ENCODE measurements at regions not wholly inside any gene's neighbourhood (a gene's known extent, or its start where the extent isn't known, plus 50 kb on each side); places are given as distances from the start of the nearest gene placed in this dataset.

DNA sequence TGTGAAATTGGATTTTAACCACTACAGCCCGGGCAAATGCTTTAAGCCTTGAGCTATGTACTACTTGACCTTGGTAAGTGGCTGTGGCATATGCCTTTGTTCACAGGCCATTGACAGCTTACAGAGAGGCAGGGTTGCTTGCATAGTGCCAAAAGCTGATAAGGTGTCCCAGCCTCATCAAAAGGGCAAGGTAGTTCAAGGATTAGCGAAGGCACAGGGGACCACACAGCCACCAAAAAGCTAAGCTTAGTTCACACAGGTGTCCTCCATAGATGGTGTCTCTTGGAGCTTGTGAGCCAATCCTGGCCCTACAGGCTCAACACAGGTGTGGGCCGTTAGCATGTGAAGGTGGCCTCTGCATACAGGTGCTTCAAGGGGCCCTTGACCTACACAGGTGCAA lies 86.8 kb downstream of the ZNF622 start:
- TF ChIP-seq SRF (IDR thresholded peaks at IDR 0.05; ENCODE audit: low read depth) (no peak), POLR2A (IDR thresholded peaks at IDR 0.05; ENCODE audit: borderline replicate concordance, extremely low read depth, insufficient read depth, insufficient read length) (no peak), TCF7L2 (IDR thresholded peaks at IDR 0.05; ENCODE audit: borderline replicate concordance, extremely low read depth, insufficient read depth, insufficient read length) (no peak), EZH2 (IDR thresholded peaks at IDR 0.05) (no peak), POLR2AphosphoS5 (IDR thresholded peaks at IDR 0.05; ENCODE audit: low read depth, low read length) (no peak), ELF1 (IDR thresholded peaks at IDR 0.05; ENCODE audit: borderline replicate concordance, low read depth) (no peak)
- TF ChIP-seq, protein P1, sequence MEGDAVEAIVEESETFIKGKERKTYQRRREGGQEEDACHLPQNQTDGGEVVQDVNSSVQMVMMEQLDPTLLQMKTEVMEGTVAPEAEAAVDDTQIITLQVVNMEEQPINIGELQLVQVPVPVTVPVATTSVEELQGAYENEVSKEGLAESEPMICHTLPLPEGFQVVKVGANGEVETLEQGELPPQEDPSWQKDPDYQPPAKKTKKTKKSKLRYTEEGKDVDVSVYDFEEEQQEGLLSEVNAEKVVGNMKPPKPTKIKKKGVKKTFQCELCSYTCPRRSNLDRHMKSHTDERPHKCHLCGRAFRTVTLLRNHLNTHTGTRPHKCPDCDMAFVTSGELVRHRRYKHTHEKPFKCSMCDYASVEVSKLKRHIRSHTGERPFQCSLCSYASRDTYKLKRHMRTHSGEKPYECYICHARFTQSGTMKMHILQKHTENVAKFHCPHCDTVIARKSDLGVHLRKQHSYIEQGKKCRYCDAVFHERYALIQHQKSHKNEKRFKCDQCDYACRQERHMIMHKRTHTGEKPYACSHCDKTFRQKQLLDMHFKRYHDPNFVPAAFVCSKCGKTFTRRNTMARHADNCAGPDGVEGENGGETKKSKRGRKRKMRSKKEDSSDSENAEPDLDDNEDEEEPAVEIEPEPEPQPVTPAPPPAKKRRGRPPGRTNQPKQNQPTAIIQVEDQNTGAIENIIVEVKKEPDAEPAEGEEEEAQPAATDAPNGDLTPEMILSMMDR (IDR thresholded peaks at IDR 0.05 in 2 of 3, conservative IDR thresholded peaks at IDR 0.05 in 1 of 3; ENCODE audit: borderline replicate concordance in 1 of 3, insufficient read depth in 1 of 3, low read depth in 2 of 3, low read length in 2 of 3) = no peak
